Mucosa of descending colon (tissue), 3 donors: ENCODE measurements at regions not wholly inside any gene's neighbourhood (a gene's known extent, or its start where the extent isn't known, plus 50 kb on each side); places are given as distances from the start of the nearest gene placed in this dataset.
"Not testable (repeated sequence)": the region's sequence is repeated elsewhere in the genome, so short reads cannot be mapped to it uniquely, and the experiment has no call there.

Experiments
- ATAC-seq: fragments of 200-7000 bp; cut with Tn5 transposase; one replicate; pipeline ENCODE4 v1.9.1; 2020; ENCODE audit warnings: mild to moderate bottlenecking, moderate library complexity
- DNase-seq, 3 donors: peaks; one replicate each; pipeline ENCODE4 v3.0.0-alpha.2; 2020
- H3K36me3 ChIP-seq: fragments of 200-600 bp; one replicate; pipeline ENCODE4 v1.8.0; 2021; ENCODE audit warnings: low read depth, mild to moderate bottlenecking
- H3K4me1 ChIP-seq: fragments of 200-600 bp; one replicate; pipeline ENCODE4 v1.8.0; 2021; ENCODE audit warnings: low read depth, mild to moderate bottlenecking
- H3K4me3 ChIP-seq: fragments of 200-600 bp; one replicate; pipeline ENCODE4 v1.8.0; 2021; ENCODE audit warnings: mild to moderate bottlenecking
- H3K9me3 ChIP-seq: fragments of 200-600 bp; one replicate; pipeline ENCODE4 v1.8.0; 2021; ENCODE audit warnings: mild to moderate bottlenecking
- CTCF ChIP-seq: fragments of 200-600 bp; IDR thresholded peaks from one replicate; pipeline ENCODE4 v1.8.0; 2022; ENCODE audit warnings: antibody characterized with exemption, mild to moderate bottlenecking
- intact Hi-C, 2 donors: fragments of 100-400 bp; cut with DNase I in 1 of 2; cut with micrococcal nuclease in 1 of 2; formaldehyde crosslinking; loops; one replicate each; pipeline versions ENCODE4 v1.11.0 to v1.11.1; 2022; cut with DNase I, micrococcal nuclease
- donor health status: DM: no; HTN: no; CAD: no; lungs with moderate emphysema.
- donor health status: DM: no; HTN: no; CAD: no.
- donor health status: DM: no; HTN: yes; CAD: no.

GRCh38 chr5:167381457-167381856, 910.0 kb upstream of the WWC1 start:
- intact Hi-C loops = no loop called here
- Histone ChIP-seq H3K4me1 (peaks cover 9% of the 10 kb centered on the region), H3K4me3 (no peak overlapping the region), H3K36me3 (no peaks in the 10 kb centered on the region), H3K9me3 (no peaks in the 10 kb centered on the region)
- peak; percentile 50 for ATAC-seq
- TF ChIP-seq CTCF = no peak
- no peak for DNase-seq

- Histone ChIP-seq H3K36me3 (no peaks in the 10 kb centered on the region), H3K9me3 (no peaks in the 10 kb centered on the region), H3K4me1 (no peaks in the 10 kb centered on the region), H3K4me3 (no peak overlapping the region)
- no peak for TF ChIP-seq CTCF
- DNase-seq (no peak), ATAC-seq (no peak)
- intact Hi-C loops = no loop called here
Observed at GRCh38 chr5:167389537-167389936, 901.9 kb upstream of the WWC1 start.

- H3K4me1 ChIP-seq, H3K9me3 ChIP-seq, intact Hi-C loops, H3K4me3 ChIP-seq, ATAC-seq, DNase-seq, H3K36me3 ChIP-seq: not testable (repeated sequence)
Observed at GRCh38 chr5:167391286-167391685, 900.2 kb upstream of the WWC1 start.

GRCh38 chr5:167392240-167392639, 899.2 kb upstream of the WWC1 start:
- Histone ChIP-seq H3K4me3 (no peak overlapping the region), H3K9me3 (no peaks in the 10 kb centered on the region), H3K4me1 (no peaks in the 10 kb centered on the region), H3K36me3 (no peaks in the 10 kb centered on the region)
- ATAC-seq (no peak), DNase-seq (no peak)
- no peak for TF ChIP-seq CTCF
- intact Hi-C loops = no loop called here

GRCh38 chr5:167393358-167393757, 898.1 kb upstream of the WWC1 start:
- DNase-seq = peak in 1 of 3 donors; percentile 7
- TF ChIP-seq CTCF = no peak
- H3K4me3 ChIP-seq = no peak overlapping the region
- no peaks in the 10 kb centered on the region for H3K36me3 ChIP-seq
- H3K9me3 ChIP-seq = no peaks in the 10 kb centered on the region
- H3K4me1 ChIP-seq = no peaks in the 10 kb centered on the region
- intact Hi-C loops = no loop called here
- ATAC-seq = peak; percentile 79

- H3K4me1 ChIP-seq = no peaks in the 10 kb centered on the region
- no peak for TF ChIP-seq CTCF
- intact Hi-C loops = no loop called here
- ATAC-seq (no peak), DNase-seq (no peak)
- H3K4me3 ChIP-seq = no peak overlapping the region
- H3K36me3 ChIP-seq = no peaks in the 10 kb centered on the region
- H3K9me3 ChIP-seq = no peaks in the 10 kb centered on the region
Observed at GRCh38 chr5:167402671-167403070, 888.8 kb upstream of the WWC1 start.
